ENCODE measurements at regions not wholly inside any gene's neighbourhood (a gene's known extent, or its start where the extent isn't known, plus 50 kb on each side); places are given as distances from the start of the nearest gene placed in this dataset.
"Not testable (repeated sequence)": the region's sequence is repeated elsewhere in the genome, so short reads cannot be mapped to it uniquely, and the experiment has no call there.

GRCh38 chr13:90793261-90793820 is 554.1 kb upstream of the MIR17HG start:
- DNase-seq (ENCODE audit: low spot score) = no peak

GRCh38 chr13:90796474-90796873 is 551.0 kb upstream of the MIR17HG start:
- DNase-seq (ENCODE audit: low spot score) = no peak

GRCh38 chr13:90797335-90797734 is 550.2 kb upstream of the MIR17HG start:
- DNase-seq (ENCODE audit: low spot score) = no peak

GRCh38 chr13:90798381-90798780 is 549.1 kb upstream of the MIR17HG start:
- DNase-seq (ENCODE audit: low spot score) = no peak

GRCh38 chr13:90800082-90800746 is 547.3 kb upstream of the MIR17HG start:
- no peak for DNase-seq (ENCODE audit: low spot score)

GRCh38 chr13:90801621-90802020 is 545.9 kb upstream of the MIR17HG start:
- DNase-seq (ENCODE audit: low spot score) = no peak

- no peak for DNase-seq (ENCODE audit: low spot score)
Measured at GRCh38 chr13:90803210-90803609, 544.3 kb upstream of the MIR17HG start.

GRCh38 chr13:90806016-90806615 is 541.4 kb upstream of the MIR17HG start:
- no peak for DNase-seq (ENCODE audit: low spot score)

GRCh38 chr13:90806892-90807291 is 540.6 kb upstream of the MIR17HG start:
- DNase-seq (ENCODE audit: low spot score) = no peak

- no peak for DNase-seq (ENCODE audit: low spot score)
Measured at GRCh38 chr13:90808838-90809237, 538.6 kb upstream of the MIR17HG start.

GRCh38 chr13:90824032-90824431 is 523.5 kb upstream of the MIR17HG start:
- no peak for DNase-seq (ENCODE audit: low spot score)

- DNase-seq (ENCODE audit: low spot score) = no peak
Measured at GRCh38 chr13:90826688-90827087, 520.8 kb upstream of the MIR17HG start.

GRCh38 chr13:90830782-90831181 is 516.7 kb upstream of the MIR17HG start:
- DNase-seq (ENCODE audit: low spot score) = no peak

GRCh38 chr13:90833951-90834350 is 513.5 kb upstream of the MIR17HG start:
- DNase-seq (ENCODE audit: low spot score) = no peak

- no peak for DNase-seq (ENCODE audit: low spot score)
Measured at GRCh38 chr13:90834700-90835099, 512.8 kb upstream of the MIR17HG start.

- DNase-seq (ENCODE audit: low spot score) = no peak
Measured at GRCh38 chr13:90835826-90836225, 511.7 kb upstream of the MIR17HG start.

- no peak for DNase-seq (ENCODE audit: low spot score)
Measured at GRCh38 chr13:90838317-90838960, 509.0 kb upstream of the MIR17HG start.

GRCh38 chr13:90839061-90839460 is 508.4 kb upstream of the MIR17HG start:
- DNase-seq (ENCODE audit: low spot score) = no peak

- no peak for DNase-seq (ENCODE audit: low spot score)
Measured at GRCh38 chr13:90846936-90847335, 500.6 kb upstream of the MIR17HG start.

- DNase-seq (ENCODE audit: low spot score) = not testable (repeated sequence)
Measured at GRCh38 chr13:90853666-90854065, 493.8 kb upstream of the MIR17HG start.

- DNase-seq (ENCODE audit: low spot score) = no peak
Measured at GRCh38 chr13:90857921-90858320, 489.6 kb upstream of the MIR17HG start.

- DNase-seq (ENCODE audit: low spot score) = no peak
Measured at GRCh38 chr13:90866006-90866405, 481.5 kb upstream of the MIR17HG start.

- DNase-seq (ENCODE audit: low spot score) = peak; percentile 62
Measured at GRCh38 chr13:90867336-90867683, 480.2 kb upstream of the MIR17HG start.
